Liver (tissue), 8 donors: ENCODE measurements at regions not wholly inside any gene's neighbourhood (a gene's known extent, or its start where the extent isn't known, plus 50 kb on each side); places are given as distances from the start of the nearest gene placed in this dataset.

ENCODE experiments used
- DNase-seq: peaks from one replicate; pipeline ENCODE4 v3.0.0-alpha.2; 2017; ENCODE audit warnings: low spot score
- H3K27ac ChIP-seq, 2 donors: one replicate each; pipeline ENCODE4 v1.7.0; 2013; ENCODE audit warnings: inconsistent platforms in 2 of 2, low read length in 2 of 2, control low read depth in 1 of 2, low read depth in 1 of 2, mild to moderate bottlenecking in 1 of 2
- H3K27me3 ChIP-seq, 4 donors: one replicate each; pipeline versions ENCODE4 v1.6.1 to v1.7.0; 2013; ENCODE audit warnings: low read length in 3 of 4, inconsistent platforms in 1 of 4, mild to moderate bottlenecking in 1 of 4, moderate library complexity in 1 of 4; ENCODE audit not compliant: control insufficient read depth in 4 of 4, insufficient read depth in 4 of 4
- H3K36me3 ChIP-seq, 4 donors: one replicate each; pipeline versions ENCODE4 v1.6.1 to v1.7.0; 2013; ENCODE audit warnings: low read length in 3 of 4, mild to moderate bottlenecking in 3 of 4, low read depth in 1 of 4, moderate library complexity in 1 of 4; ENCODE audit not compliant: control insufficient read depth in 4 of 4, insufficient read depth in 3 of 4
- H3K4me1 ChIP-seq, 4 donors: one replicate each; pipeline versions ENCODE4 v1.6.1 to v1.7.0; 2013; ENCODE audit warnings: low read length in 3 of 4, mild to moderate bottlenecking in 3 of 4, moderate library complexity in 1 of 4; ENCODE audit not compliant: control insufficient read depth in 4 of 4, insufficient read depth in 4 of 4
- H3K4me3 ChIP-seq, 3 donors: one replicate each; pipeline versions ENCODE4 v1.6.1 to v1.7.0; 2013; ENCODE audit warnings: low read length in 3 of 3, control low read depth in 1 of 3, low read depth in 1 of 3, mild to moderate bottlenecking in 1 of 3
- H3K9ac ChIP-seq, 2 donors: one replicate each; pipeline ENCODE4 v1.7.0; 2013; ENCODE audit warnings: low read length in 2 of 2, mild to moderate bottlenecking in 2 of 2, moderate library complexity in 2 of 2, control low read depth in 1 of 2, low read depth in 1 of 2
- H3K9me3 ChIP-seq, 4 donors: one replicate each; pipeline versions ENCODE4 v1.6.1 to v1.7.0; 2013; ENCODE audit warnings: low read length in 3 of 4; ENCODE audit not compliant: control insufficient read depth in 4 of 4
- ATF3 ChIP-seq: IDR thresholded peaks from 2 replicates; pipeline ENCODE4 v1.6.1; 2016; ENCODE audit warnings: antibody characterized with exemption
- CTCF ChIP-seq: fragments of 150-350 bp; IDR thresholded peaks from 2 replicates; pipeline ENCODE4 v1.5.1; 2017; ENCODE audit warnings: improper control_type of control experiment, low read depth, low read length; ENCODE audit not compliant: missing input control
- EGR1 ChIP-seq, 2 donors: IDR thresholded peaks; 2 replicates each; pipeline ENCODE4 v1.6.1; 2016 to 2018; ENCODE audit warnings: antibody characterized with exemption in 2 of 2, low read depth in 2 of 2
- FOXA1 ChIP-seq: IDR thresholded peaks from 2 replicates; pipeline ENCODE4 v1.6.1; 2016; ENCODE audit warnings: antibody characterized with exemption
- FOXA2 ChIP-seq: IDR thresholded peaks from 2 replicates; pipeline ENCODE4 v1.6.1; 2016; ENCODE audit warnings: antibody characterized with exemption
- GABPA ChIP-seq, 2 donors: IDR thresholded peaks in 1 of 2; conservative IDR thresholded peaks in 1 of 2; 2 replicates each; pipeline ENCODE4 v1.6.1; 2016; ENCODE audit warnings: antibody characterized with exemption in 2 of 2, mild to moderate bottlenecking in 1 of 2, moderate library complexity in 1 of 2
- HNF4A ChIP-seq, 2 donors: conservative IDR thresholded peaks; 2 replicates each; pipeline ENCODE4 v1.6.1; 2016; ENCODE audit warnings: antibody characterized with exemption in 2 of 2, mild to moderate bottlenecking in 2 of 2
- HNF4G ChIP-seq: IDR thresholded peaks from 2 replicates; pipeline ENCODE4 v1.6.1; 2016; ENCODE audit warnings: antibody characterized with exemption
- JUND ChIP-seq, 2 donors: IDR thresholded peaks; 2 replicates each; pipeline ENCODE4 v1.6.1; 2016; ENCODE audit warnings: antibody characterized with exemption in 2 of 2
- MAX ChIP-seq: IDR thresholded peaks from 2 replicates; pipeline ENCODE4 v1.6.1; 2016; ENCODE audit warnings: antibody characterized with exemption
- NR2F2 ChIP-seq: IDR thresholded peaks from 2 replicates; pipeline ENCODE4 v1.6.1; 2016; ENCODE audit warnings: antibody characterized with exemption
- RAD21 ChIP-seq, 2 donors: IDR thresholded peaks; 2 replicates each; pipeline ENCODE4 v1.6.1; 2016; ENCODE audit warnings: antibody characterized with exemption in 2 of 2, mild to moderate bottlenecking in 2 of 2
- REST ChIP-seq: IDR thresholded peaks from 2 replicates; pipeline ENCODE4 v1.6.1; 2016; ENCODE audit warnings: antibody characterized with exemption, mild to moderate bottlenecking
- RXRA ChIP-seq, 2 donors: IDR thresholded peaks; 2 replicates each; pipeline ENCODE4 v1.6.1; 2017 to 2018; ENCODE audit warnings: antibody characterized with exemption in 2 of 2, mild to moderate bottlenecking in 1 of 2
- SP1 ChIP-seq: IDR thresholded peaks from 2 replicates; pipeline ENCODE4 v1.6.1; 2018; ENCODE audit warnings: antibody characterized with exemption, mild to moderate bottlenecking
- TAF1 ChIP-seq: conservative IDR thresholded peaks from 2 replicates; pipeline ENCODE4 v1.6.1; 2016; ENCODE audit warnings: antibody characterized with exemption, mild to moderate bottlenecking
- YY1 ChIP-seq: IDR thresholded peaks from 2 replicates; pipeline ENCODE4 v1.6.1; 2016; ENCODE audit warnings: antibody characterized with exemption, mild to moderate bottlenecking
- ZBTB33 ChIP-seq: IDR thresholded peaks from 2 replicates; pipeline ENCODE4 v1.6.1; 2016; ENCODE audit warnings: antibody characterized with exemption
- WGBS: extraction: QIAGEN DNeasy Blood & Tissue Kit; methylation state at CpG from one replicate; pipeline ENCODE4 v1.1.7; 2013; 5-methylcytosine and 5-hydroxymethylcytosine counted together
- donor health status: healthy.
- donor health status: healthy.
- donor health status: healthy.
- donor health status: healthy.
- donor health status: healthy.

GRCh38 chr14:84343656-84344055 lies 1186.3 kb upstream of the FLRT2 start:
- 50% methylated on average over 3 of the region's 3 CpGs for WGBS
- no peak for DNase-seq
- H3K27me3 ChIP-seq = no peaks in the 10 kb centered on the region
- no peak overlapping the region for H3K27ac ChIP-seq
- H3K9ac ChIP-seq = no peak overlapping the region
- peaks cover 0 to 3% (median under 1%) of the 10 kb centered on the region in 4 donors for H3K9me3 ChIP-seq
- no peaks in the 10 kb centered on the region for H3K4me1 ChIP-seq
- no peak for TF ChIP-seq HNF4A (conservative IDR thresholded peaks at IDR 0.05)
- TF ChIP-seq TAF1 = no peak
- no peak for TF ChIP-seq CTCF
- no peak for TF ChIP-seq YY1
- TF ChIP-seq RAD21 (IDR thresholded peaks at IDR 0.05) = no peak
- TF ChIP-seq RXRA (IDR thresholded peaks at IDR 0.05) = no peak
- TF ChIP-seq ZBTB33 = no peak
- no peak for TF ChIP-seq EGR1 (IDR thresholded peaks at IDR 0.05; ENCODE audit: low read depth in 2 of 2)
- TF ChIP-seq FOXA1 = no peak
- no peak for TF ChIP-seq FOXA2
- no peak for TF ChIP-seq JUND (IDR thresholded peaks at IDR 0.05)
- TF ChIP-seq REST = no peak
- TF ChIP-seq MAX = no peak
- no peak for TF ChIP-seq NR2F2
- no peak for TF ChIP-seq SP1
- no peak for TF ChIP-seq ATF3
- no peak overlapping the region for H3K4me3 ChIP-seq
- no peaks in the 10 kb centered on the region for H3K36me3 ChIP-seq

GRCh38 chr14:84351646-84352045 lies 1178.3 kb upstream of the FLRT2 start:
- H3K9ac ChIP-seq = no peak overlapping the region
- no peaks in the 10 kb centered on the region for H3K27me3 ChIP-seq
- no peak for DNase-seq
- H3K4me1 ChIP-seq = no peaks in the 10 kb centered on the region
- no peak for TF ChIP-seq RXRA (IDR thresholded peaks at IDR 0.05)
- no peak for TF ChIP-seq FOXA1
- no peak for TF ChIP-seq EGR1 (IDR thresholded peaks at IDR 0.05; ENCODE audit: low read depth in 2 of 2)
- no peak for TF ChIP-seq RAD21 (IDR thresholded peaks at IDR 0.05)
- no peak for TF ChIP-seq ATF3
- TF ChIP-seq GABPA (IDR thresholded peaks at IDR 0.05 in 1 of 2, conservative IDR thresholded peaks at IDR 0.05 in 1 of 2) = no peak
- TF ChIP-seq SP1 = no peak
- TF ChIP-seq HNF4G = no peak
- H3K27ac ChIP-seq = no peak overlapping the region
- peaks cover 0 to 3% (median 0%) of the 10 kb centered on the region in 4 donors for H3K9me3 ChIP-seq
- no peak overlapping the region for H3K4me3 ChIP-seq
- H3K36me3 ChIP-seq = no peaks in the 10 kb centered on the region
